Endometrium (tissue), 2 donors: ENCODE measurements at regions not wholly inside any gene's neighbourhood (a gene's known extent, or its start where the extent isn't known, plus 50 kb on each side); places are given as distances from the start of the nearest gene placed in this dataset.

Experiments used
- FAIRE-seq: peaks from 2 replicates; lab custom pipeline; 2012; peaks lifted over from hg19 to GRCh38; lab: Jason Lieb, UNC
- donor health status: control.
- donor health status: control.

GRCh38 chr10:125213541-125214282 lies 53.3 kb upstream of the CTBP2 start:
- no peak for FAIRE-seq

GRCh38 chr10:125212150-125212809 lies 51.9 kb upstream of the CTBP2 start:
- FAIRE-seq: no peak
